Limb (tissue), 2 donors: ENCODE measurements at regions not wholly inside any gene's neighbourhood (a gene's known extent, or its start where the extent isn't known, plus 50 kb on each side); places are given as distances from the start of the nearest gene placed in this dataset.
"Not testable (repeated sequence)": the region's sequence is repeated elsewhere in the genome, so short reads cannot be mapped to it uniquely, and the experiment has no call there.

Experiments used
- DNase-seq, 2 donors: peaks; one replicate each; pipeline ENCODE4 v3.0.0-alpha.2; 2016; ENCODE audit errors: extremely low spot score in 2 of 2

GRCh38 chrX:150119323-150119722 is 181.0 kb upstream of the EOLA2 start:
- no peak for DNase-seq

DNA sequence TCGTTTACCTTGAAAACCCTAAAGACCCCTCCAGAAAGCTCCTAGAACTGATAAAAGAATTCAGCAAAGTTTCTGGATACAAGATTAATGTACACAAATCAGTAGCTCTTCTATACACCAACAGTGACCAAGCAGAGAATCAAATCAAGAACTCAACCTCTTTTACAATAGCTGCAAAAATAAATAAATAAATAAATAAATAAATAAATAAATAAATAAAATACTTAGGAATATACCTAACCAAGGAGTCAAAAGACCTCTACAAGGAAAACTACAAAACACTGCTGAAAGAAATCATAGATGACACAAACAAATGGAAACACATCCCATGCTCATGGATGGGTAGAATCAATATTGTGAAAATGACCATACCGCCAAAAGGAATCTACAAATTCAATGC is 186.8 kb upstream of the EOLA2 start:
- not testable (repeated sequence) for DNase-seq

- no peak for DNase-seq
Observed at GRCh38 chrX:150127216-150127615, 188.9 kb upstream of the EOLA2 start.

- no peak for DNase-seq
Observed at GRCh38 chrX:150143721-150144440, 205.6 kb upstream of the EOLA2 start.

DNA sequence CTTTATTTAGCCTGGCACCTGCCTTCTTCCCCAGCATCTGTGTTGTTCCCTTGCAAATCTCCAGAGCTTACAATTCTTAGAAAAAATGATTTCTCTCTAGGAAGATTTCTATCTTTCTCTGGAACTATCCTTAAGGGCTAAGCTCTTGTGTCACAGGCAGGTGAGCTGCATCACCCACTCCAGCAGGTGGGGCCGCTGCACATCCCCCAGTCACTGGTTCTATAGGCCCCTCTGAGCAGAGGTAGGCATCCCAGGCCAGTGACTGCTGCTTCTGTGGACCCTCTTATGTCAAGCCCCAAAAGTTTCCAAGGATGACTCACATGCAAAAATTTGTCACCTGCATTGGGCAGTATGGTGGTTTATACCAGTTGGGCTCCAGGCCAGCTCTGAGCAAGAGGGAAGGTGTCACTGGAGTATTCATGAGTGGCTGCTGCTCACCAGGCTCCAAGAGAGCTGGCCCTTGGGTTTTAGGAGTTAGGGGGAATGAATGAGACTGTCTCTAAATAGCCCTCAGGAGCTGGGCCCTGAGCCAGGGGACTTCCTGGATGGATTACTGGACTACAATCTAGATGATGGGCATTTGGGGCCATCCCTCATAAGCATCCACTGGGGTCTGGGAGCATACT is 208.1 kb upstream of the EOLA2 start:
- DNase-seq = no peak

- no peak for DNase-seq
Observed at GRCh38 chrX:150148749-150149672, 210.7 kb upstream of the EOLA2 start.

DNA sequence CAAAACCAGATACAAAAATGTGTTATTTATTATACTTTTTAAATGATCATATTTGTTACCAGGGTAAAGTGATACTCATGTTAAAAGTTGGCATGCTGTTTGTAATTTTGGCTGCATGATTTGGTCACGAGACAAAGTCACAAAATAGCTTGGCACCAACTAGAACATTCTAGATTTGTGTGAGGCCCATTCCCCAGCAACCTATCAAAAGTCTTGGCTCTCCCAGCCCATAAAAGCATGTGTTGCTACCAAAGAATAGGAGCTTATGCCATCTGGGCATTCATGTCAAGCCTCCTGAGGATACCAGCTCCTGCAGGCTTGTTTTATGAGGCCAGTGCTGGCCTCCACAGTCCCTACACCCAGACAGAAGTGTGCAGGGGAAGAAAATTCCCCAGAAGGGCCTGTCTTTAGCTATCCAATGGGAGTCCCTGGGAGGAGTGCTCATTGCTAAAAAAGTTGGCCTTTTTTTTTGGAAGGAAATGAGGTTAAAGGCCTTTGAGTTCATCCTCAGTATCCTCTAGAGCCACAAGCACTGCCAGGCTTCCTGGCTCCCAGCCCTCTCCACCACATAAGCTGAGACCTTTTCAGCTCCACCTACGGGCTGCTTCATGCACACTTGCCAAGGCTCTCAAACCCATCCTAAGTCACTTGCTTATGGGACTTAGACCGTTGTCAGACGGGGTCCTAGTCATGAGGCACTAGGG is 211.9 kb upstream of the EOLA2 start:
- no peak for DNase-seq

DNA sequence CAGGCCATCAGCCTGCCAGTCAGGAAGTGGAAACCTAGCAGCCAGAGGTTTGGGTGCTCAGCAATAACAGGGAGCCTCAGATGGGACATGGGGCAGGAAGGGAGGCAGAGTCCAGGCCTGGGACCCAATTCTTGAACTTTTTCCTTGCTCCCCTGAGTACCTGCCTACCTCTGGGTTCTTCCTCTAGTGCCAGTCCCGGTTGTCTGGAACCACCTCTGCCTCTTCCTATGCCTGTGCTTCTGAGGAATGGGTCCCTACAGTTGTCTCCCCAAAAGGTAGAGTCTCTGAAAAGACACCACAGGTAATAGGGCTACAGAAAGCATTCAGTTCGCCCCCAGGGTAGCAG is 212.4 kb upstream of the MAMLD1 start:
- DNase-seq = no peak

GRCh38 chrX:150152036-150152435 is 211.1 kb upstream of the MAMLD1 start:
- no peak for DNase-seq

GRCh38 chrX:150152546-150152945 is 210.6 kb upstream of the MAMLD1 start:
- no peak for DNase-seq

GRCh38 chrX:150155436-150156035 is 207.6 kb upstream of the MAMLD1 start:
- no peak for DNase-seq

GRCh38 chrX:150156615-150157014 is 206.5 kb upstream of the MAMLD1 start:
- DNase-seq = no peak

GRCh38 chrX:150157291-150157690 is 205.8 kb upstream of the MAMLD1 start:
- DNase-seq = no peak

DNA sequence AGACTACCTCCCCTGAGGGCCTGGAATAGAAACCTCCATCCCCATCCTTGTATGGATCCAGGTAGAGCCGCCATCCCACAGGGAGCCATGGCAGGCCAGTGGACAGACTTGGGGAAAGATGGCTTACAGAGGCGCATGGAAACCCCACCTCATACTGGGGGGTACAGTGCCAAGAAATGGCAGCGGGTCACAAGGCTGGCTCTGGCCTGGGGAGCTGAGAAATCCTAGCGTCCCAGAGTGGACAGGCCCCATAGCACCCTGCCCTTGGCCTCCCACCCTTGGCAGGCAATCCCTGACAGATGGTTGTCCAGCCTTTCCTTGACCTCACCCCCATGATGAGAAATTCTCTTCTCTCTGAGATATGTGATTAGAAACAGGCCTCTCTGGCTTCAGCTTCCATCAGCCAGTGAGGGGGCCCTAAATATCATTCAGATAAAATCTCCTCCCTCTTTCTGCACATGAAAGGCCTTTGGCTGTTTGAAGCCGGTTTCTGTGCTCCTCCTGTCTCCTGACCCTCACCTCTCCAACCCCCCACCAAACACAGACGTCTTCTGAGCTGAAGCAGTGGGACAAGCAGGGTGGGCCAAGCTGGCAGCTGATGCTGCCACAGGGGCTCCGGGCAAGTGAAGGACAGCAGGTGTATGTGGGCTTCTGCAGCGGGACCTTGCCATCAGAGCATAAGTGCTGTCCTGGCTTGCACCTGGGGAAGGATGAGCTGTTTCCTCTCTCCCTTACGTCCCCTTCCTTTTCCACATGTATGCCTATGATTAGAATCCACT is 204.4 kb upstream of the MAMLD1 start:
- DNase-seq = no peak

GRCh38 chrX:150159537-150159936 is 203.6 kb upstream of the MAMLD1 start:
- DNase-seq = no peak

GRCh38 chrX:150160656-150161055 is 202.5 kb upstream of the MAMLD1 start:
- no peak for DNase-seq

- DNase-seq = no peak
Observed at GRCh38 chrX:150161193-150161592, 201.9 kb upstream of the MAMLD1 start.

- no peak for DNase-seq
Observed at GRCh38 chrX:150162141-150162540, 201.0 kb upstream of the MAMLD1 start.

DNA sequence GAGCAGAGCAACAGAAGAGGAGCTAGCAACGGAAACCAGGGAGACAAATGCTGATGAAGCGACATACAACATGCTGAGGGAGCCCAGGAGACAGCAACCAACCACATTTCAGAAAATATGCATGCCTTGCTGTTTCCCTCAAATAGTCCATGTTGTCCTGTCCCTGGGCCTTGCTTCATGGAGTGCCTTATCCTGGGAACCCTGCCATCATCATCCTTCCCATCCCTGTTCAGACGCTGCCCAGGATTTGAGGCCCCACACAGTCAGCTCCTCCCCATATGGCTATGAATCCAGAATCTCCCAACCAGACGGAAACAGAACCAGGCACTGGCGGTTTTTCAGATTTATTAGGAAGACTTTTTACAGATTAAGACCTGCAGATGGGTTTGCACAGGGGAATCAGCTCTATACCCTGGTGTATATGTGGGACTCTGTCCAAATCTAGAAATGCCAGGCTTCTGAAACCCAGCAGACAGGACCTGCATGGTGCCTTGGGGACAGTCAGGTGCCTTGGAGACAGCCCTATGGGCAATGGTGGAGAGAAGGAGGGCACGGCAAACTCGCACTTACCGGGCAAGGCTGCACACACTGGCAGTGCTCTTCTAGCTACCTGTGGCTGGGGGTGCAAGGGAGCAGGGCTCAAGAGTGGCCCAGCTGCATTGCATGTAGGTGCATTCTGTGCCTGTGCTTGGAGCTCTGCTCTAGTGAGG is 199.7 kb upstream of the MAMLD1 start:
- DNase-seq = no peak
